Naive thymus-derived CD4-positive, alpha-beta T cell (primary cell): ENCODE measurements at regions not wholly inside any gene's neighbourhood (a gene's known extent, or its start where the extent isn't known, plus 50 kb on each side); places are given as distances from the start of the nearest gene placed in this dataset.

Experiments
- ATAC-seq: fragments of 150-1000 bp; cut with Tn5 transposase; 2 replicates; pipeline ENCODE4 v1.10.0; 2021; ENCODE audit warnings: mild to moderate bottlenecking, moderate library complexity
- CTCF ChIA-PET: fragments of 350-600 bp; sonication (Branson Sonifier 250); formaldehyde crosslinking; loops from one replicate; lab custom pipeline; 2021; ENCODE audit warnings: antibody characterized with exemption; lab: Charles Lee
- POLR2A ChIA-PET: fragments of 350-600 bp; sonication (Branson Sonifier 250); formaldehyde crosslinking; loops from one replicate; lab custom pipeline; 2021; ENCODE audit warnings: antibody characterized with exemption, inconsistent platforms; lab: Charles Lee
- DNase-seq, 9 donors: peaks; one replicate each; pipeline versions ENCODE4 v3.0.0 to v3.0.0-alpha.2; 2020 to 2022; ENCODE audit warnings: mixed read lengths in 1 of 9
- H3K27ac ChIP-seq: one replicate; pipeline ENCODE4 v1.7.0; 2013; ENCODE audit warnings: mild to moderate bottlenecking, low read depth, low read length, moderate library complexity
- H3K27me3 ChIP-seq, 2 donors: one replicate each; pipeline ENCODE4 v1.7.0; 2013; ENCODE audit warnings: low read length in 2 of 2, mild to moderate bottlenecking in 2 of 2, moderate library complexity in 2 of 2; ENCODE audit not compliant: control insufficient read depth in 2 of 2, insufficient read depth in 2 of 2
- H3K36me3 ChIP-seq, 3 experiments: 1 replicate in 2 of 3; 2 replicates in 1 of 3; pipeline ENCODE4 v1.7.0; 2013; ENCODE audit warnings: low read length in 3 of 3, mild to moderate bottlenecking in 3 of 3, moderate library complexity in 1 of 3; ENCODE audit not compliant: insufficient read depth in 3 of 3, control insufficient read depth in 2 of 3
- H3K4me1 ChIP-seq, 2 donors: one replicate each; pipeline ENCODE4 v1.7.0; 2013; ENCODE audit warnings: low read length in 2 of 2, mild to moderate bottlenecking in 2 of 2, moderate library complexity in 1 of 2; ENCODE audit not compliant: control insufficient read depth in 2 of 2, insufficient read depth in 2 of 2
- H3K4me3 ChIP-seq: 2 replicates; pipeline ENCODE4 v1.7.0; 2013; ENCODE audit warnings: mild to moderate bottlenecking, low read length
- H3K9me3 ChIP-seq, 3 experiments: 1 replicate in 2 of 3; 2 replicates in 1 of 3; pipeline ENCODE4 v1.7.0; 2013; ENCODE audit warnings: low read length in 3 of 3; ENCODE audit not compliant: control insufficient read depth in 2 of 3
- H3K27ac Mint-ChIP-seq, 9 donors: one replicate each; pipeline ENCODE4 v1.8.0; 2020 to 2022; ENCODE audit warnings: mixed read lengths in 9 of 9, mild to moderate bottlenecking in 8 of 9, moderate library complexity in 5 of 9, inconsistent platforms in 2 of 9
- H3K27me3 Mint-ChIP-seq, 5 donors: one replicate each; pipeline ENCODE4 v1.8.0; 2021 to 2022; ENCODE audit warnings: mixed read lengths in 5 of 5, mild to moderate bottlenecking in 1 of 5
- H3K36me3 Mint-ChIP-seq, 5 donors: one replicate each; pipeline ENCODE4 v1.8.0; 2020 to 2022; ENCODE audit warnings: mixed read lengths in 5 of 5, mild to moderate bottlenecking in 3 of 5, inconsistent platforms in 1 of 5
- H3K4me1 Mint-ChIP-seq, 7 donors: one replicate each; pipeline ENCODE4 v1.8.0; 2020 to 2022; ENCODE audit warnings: mixed read lengths in 7 of 7, mild to moderate bottlenecking in 3 of 7, inconsistent platforms in 1 of 7
- H3K4me3 Mint-ChIP-seq, 10 donors: one replicate each; pipeline ENCODE4 v1.8.0; 2020 to 2022; ENCODE audit warnings: mild to moderate bottlenecking in 10 of 10, mixed read lengths in 10 of 10, moderate library complexity in 6 of 10, inconsistent platforms in 2 of 10
- H3K9me3 Mint-ChIP-seq, 11 donors: one replicate each; pipeline ENCODE4 v1.8.0; 2020 to 2022; ENCODE audit warnings: mixed read lengths in 11 of 11, mild to moderate bottlenecking in 4 of 11, inconsistent platforms in 1 of 11, moderate library complexity in 1 of 11
- intact Hi-C, 2 donors: fragments of 100-400 bp; cut with micrococcal nuclease; formaldehyde crosslinking; loops; one replicate each; pipeline ENCODE4 v1.15.1; 2023

GRCh38 chr4:33306131-33306530 is 2586.0 kb downstream of the PCDH7 start:
- H3K27ac Mint-ChIP-seq = no peak overlapping the region
- DNase-seq (no peak), ATAC-seq (no peak)
- H3K27ac ChIP-seq = no peak overlapping the region
- CTCF ChIA-PET = no interaction called here
- no peaks in the 10 kb centered on the region for H3K27me3 Mint-ChIP-seq
- no peaks in the 10 kb centered on the region for H3K27me3 ChIP-seq
- no peaks in the 10 kb centered on the region for H3K36me3 Mint-ChIP-seq
- H3K36me3 ChIP-seq = no peaks in the 10 kb centered on the region
- no peak overlapping the region for H3K4me3 Mint-ChIP-seq
- H3K4me1 Mint-ChIP-seq = no peaks in the 10 kb centered on the region
- no peak overlapping the region for H3K4me3 ChIP-seq
- H3K9me3 Mint-ChIP-seq = peaks cover 0 to 34% (median 3%) of the 10 kb centered on the region in 11 donors
- no peaks in the 10 kb centered on the region for H3K4me1 ChIP-seq
- POLR2A ChIA-PET = no interaction called here
- H3K9me3 ChIP-seq = no peaks in the 10 kb centered on the region
- intact Hi-C loops = no loop called here

DNA sequence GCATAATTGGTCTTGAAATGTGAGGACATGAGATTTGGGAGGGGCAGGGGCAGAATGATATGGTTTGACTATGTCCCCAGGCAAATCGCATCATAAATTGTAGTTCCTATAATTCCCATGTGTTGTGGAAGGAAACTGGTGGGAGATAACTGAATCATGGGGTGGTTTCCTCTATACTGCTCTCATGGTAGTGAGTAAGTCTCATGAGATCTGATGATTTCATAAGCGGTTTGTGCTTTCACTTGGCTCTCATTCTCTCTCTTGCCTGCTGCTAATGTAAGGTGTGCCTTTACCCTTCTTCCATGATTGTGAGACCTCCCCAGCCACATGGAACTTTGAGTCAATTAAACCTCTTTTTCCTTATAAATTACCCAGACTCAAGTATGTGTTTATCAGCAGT is 2595.9 kb downstream of the PCDH7 start:
- Histone ChIP-seq H3K27ac (no peak overlapping the region), H3K27me3 (no peaks in the 10 kb centered on the region), H3K9me3 (peaks cover 0 to 3% (median 0%) of the 10 kb centered on the region in 3 experiments), H3K36me3 (no peaks in the 10 kb centered on the region), H3K4me3 (no peak overlapping the region), H3K4me1 (no peaks in the 10 kb centered on the region)
- H3K27ac Mint-ChIP-seq = no peak overlapping the region
- CTCF ChIA-PET = no interaction called here
- intact Hi-C loops = no loop called here
- ATAC-seq (no peak), DNase-seq (no peak)
- POLR2A ChIA-PET = no interaction called here
- H3K27me3 Mint-ChIP-seq = no peaks in the 10 kb centered on the region
- H3K4me1 Mint-ChIP-seq = no peaks in the 10 kb centered on the region
- H3K36me3 Mint-ChIP-seq = peaks cover 0 to 4% (median 0%) of the 10 kb centered on the region in 5 donors
- peaks cover 0 to 28% (median 10%) of the 10 kb centered on the region in 11 donors for H3K9me3 Mint-ChIP-seq
- no peak overlapping the region for H3K4me3 Mint-ChIP-seq

GRCh38 chr4:33316578-33316977 is 2596.4 kb downstream of the PCDH7 start:
- Histone ChIP-seq H3K4me1 (no peaks in the 10 kb centered on the region), H3K36me3 (no peaks in the 10 kb centered on the region), H3K27me3 (no peaks in the 10 kb centered on the region), H3K4me3 (no peak overlapping the region), H3K9me3 (peaks cover 0 to 3% (median 0%) of the 10 kb centered on the region in 3 experiments), H3K27ac (no peak overlapping the region)
- Mint-ChIP-seq H3K4me3 (no peak overlapping the region), H3K27me3 (no peaks in the 10 kb centered on the region), H3K9me3 (peaks cover 0 to 24% (median 10%) of the 10 kb centered on the region in 11 donors), H3K27ac (no peak overlapping the region), H3K36me3 (peaks cover 0 to 4% (median 0%) of the 10 kb centered on the region in 5 donors), H3K4me1 (no peaks in the 10 kb centered on the region)
- ATAC-seq (no peak), DNase-seq (no peak)
- POLR2A ChIA-PET = no interaction called here
- CTCF ChIA-PET = no interaction called here
- intact Hi-C loops = no loop called here

DNA sequence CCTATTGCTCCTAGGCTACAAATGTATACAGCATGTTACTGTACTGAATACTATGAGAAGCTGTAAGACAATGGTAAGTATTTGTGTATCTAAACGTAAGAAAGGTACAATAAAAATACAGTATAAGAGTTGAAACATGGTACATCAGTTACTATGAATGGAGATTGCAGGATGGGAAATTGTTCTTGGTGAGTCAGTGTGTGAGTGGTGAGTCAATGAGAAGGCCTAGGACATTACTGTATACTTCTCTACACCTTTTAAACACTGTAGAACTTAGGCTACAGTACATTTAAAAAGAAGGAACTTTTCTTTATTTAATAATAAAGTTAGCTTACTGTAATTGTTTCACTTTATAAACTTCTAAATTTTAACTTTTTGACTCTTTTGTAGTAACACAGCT is 2603.2 kb downstream of the PCDH7 start:
- ChIA-PET POLR2A (no interaction called here), CTCF (no interaction called here)
- H3K27ac ChIP-seq = no peak overlapping the region
- H3K4me1 ChIP-seq = no peaks in the 10 kb centered on the region
- Mint-ChIP-seq H3K27ac (no peak overlapping the region), H3K27me3 (no peaks in the 10 kb centered on the region), H3K4me1 (no peaks in the 10 kb centered on the region), H3K36me3 (no peaks in the 10 kb centered on the region), H3K4me3 (no peak overlapping the region), H3K9me3 (peaks cover 0 to 32% (median 9%) of the 10 kb centered on the region in 11 donors)
- ATAC-seq = no peak
- no peaks in the 10 kb centered on the region for H3K36me3 ChIP-seq
- no peaks in the 10 kb centered on the region for H3K27me3 ChIP-seq
- DNase-seq = no peak
- no peaks in the 10 kb centered on the region for H3K9me3 ChIP-seq
- intact Hi-C loops = no loop called here
- H3K4me3 ChIP-seq = no peak overlapping the region

DNA sequence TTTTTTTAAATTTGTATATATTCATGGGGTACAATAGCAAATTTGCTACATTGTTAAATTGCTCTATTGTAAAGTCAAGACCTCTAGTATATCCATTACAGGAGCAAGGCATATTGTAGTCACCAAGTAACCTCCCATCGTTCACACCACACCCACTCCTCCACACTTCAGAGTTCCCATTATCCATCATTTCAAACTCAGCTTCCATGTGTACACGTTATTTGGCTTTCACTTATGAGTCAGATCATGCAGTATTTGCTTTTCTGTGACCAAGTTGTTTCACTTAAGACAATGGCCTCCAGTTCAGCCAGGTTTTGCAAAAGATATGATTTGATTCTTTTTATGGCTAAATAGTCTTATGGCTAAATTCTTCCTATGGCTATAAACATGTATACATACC is 2614.2 kb downstream of the PCDH7 start:
- no peak overlapping the region for H3K4me3 ChIP-seq
- H3K4me3 Mint-ChIP-seq = no peak overlapping the region
- DNase-seq (no peak), ATAC-seq (no peak)
- H3K4me1 Mint-ChIP-seq = no peaks in the 10 kb centered on the region
- H3K36me3 Mint-ChIP-seq = no peaks in the 10 kb centered on the region
- no peaks in the 10 kb centered on the region for H3K4me1 ChIP-seq
- intact Hi-C loops = no loop called here
- peaks cover 5 to 40% (median 20%) of the 10 kb centered on the region in 11 donors for H3K9me3 Mint-ChIP-seq
- no peaks in the 10 kb centered on the region for H3K36me3 ChIP-seq
- H3K9me3 ChIP-seq = peaks cover 0 to 7% (median 0%) of the 10 kb centered on the region in 3 experiments
- no peak overlapping the region for H3K27ac Mint-ChIP-seq
- POLR2A ChIA-PET = no interaction called here
- CTCF ChIA-PET = no interaction called here
- no peaks in the 10 kb centered on the region for H3K27me3 ChIP-seq
- H3K27me3 Mint-ChIP-seq = no peaks in the 10 kb centered on the region
- no peak overlapping the region for H3K27ac ChIP-seq

DNA sequence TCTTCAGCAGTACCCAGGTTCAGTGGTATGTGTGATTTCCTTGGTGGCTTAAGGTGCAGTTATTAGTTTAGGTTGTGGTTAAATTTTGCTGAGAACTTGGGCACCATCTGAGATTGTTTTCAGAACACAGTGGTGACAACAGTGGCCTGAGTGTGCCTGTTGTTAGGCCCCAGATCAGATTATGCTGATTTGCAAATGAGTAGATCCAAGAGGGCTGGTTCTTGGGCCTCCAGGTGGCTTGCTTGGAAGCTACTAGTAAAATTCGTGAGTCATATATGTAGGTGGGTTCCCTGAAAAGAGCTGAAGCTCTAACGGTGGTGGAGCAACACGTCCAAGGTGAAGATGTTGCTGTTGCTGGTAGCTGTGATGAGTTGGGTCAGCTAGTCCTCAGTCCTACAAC is 2619.6 kb downstream of the PCDH7 start:
- Histone ChIP-seq H3K4me1 (no peaks in the 10 kb centered on the region), H3K36me3 (no peaks in the 10 kb centered on the region), H3K27ac (no peak overlapping the region), H3K9me3 (peaks cover 0 to 6% (median 0%) of the 10 kb centered on the region in 3 experiments), H3K27me3 (no peaks in the 10 kb centered on the region), H3K4me3 (no peak overlapping the region)
- ATAC-seq (no peak), DNase-seq (no peak)
- no peaks in the 10 kb centered on the region for H3K36me3 Mint-ChIP-seq
- H3K4me3 Mint-ChIP-seq = no peak overlapping the region
- intact Hi-C loops = no loop called here
- H3K27me3 Mint-ChIP-seq = no peaks in the 10 kb centered on the region
- no peaks in the 10 kb centered on the region for H3K4me1 Mint-ChIP-seq
- H3K9me3 Mint-ChIP-seq = peaks cover 1 to 27% (median 10%) of the 10 kb centered on the region in 11 donors
- ChIA-PET CTCF (no interaction called here), POLR2A (no interaction called here)
- H3K27ac Mint-ChIP-seq = no peak overlapping the region

GRCh38 chr4:33340168-33340567 is 2620.0 kb downstream of the PCDH7 start:
- no peak for ATAC-seq
- no peaks in the 10 kb centered on the region for H3K4me1 ChIP-seq
- ChIA-PET POLR2A (no interaction called here), CTCF (no interaction called here)
- no peak overlapping the region for H3K4me3 Mint-ChIP-seq
- no peaks in the 10 kb centered on the region for H3K27me3 Mint-ChIP-seq
- no peak overlapping the region for H3K4me3 ChIP-seq
- H3K9me3 Mint-ChIP-seq = peaks cover 1 to 29% (median 10%) of the 10 kb centered on the region in 11 donors
- no peaks in the 10 kb centered on the region for H3K36me3 ChIP-seq
- peaks cover 0 to 6% (median 0%) of the 10 kb centered on the region in 3 experiments for H3K9me3 ChIP-seq
- no peak for DNase-seq
- H3K27me3 ChIP-seq = no peaks in the 10 kb centered on the region
- H3K36me3 Mint-ChIP-seq = no peaks in the 10 kb centered on the region
- H3K27ac Mint-ChIP-seq = no peak overlapping the region
- H3K4me1 Mint-ChIP-seq = no peaks in the 10 kb centered on the region
- intact Hi-C loops = no loop called here
- no peak overlapping the region for H3K27ac ChIP-seq
